RWPE2 (cell line): ENCODE measurements at regions not wholly inside any gene's neighbourhood (a gene's known extent, or its start where the extent isn't known, plus 50 kb on each side); places are given as distances from the start of the nearest gene placed in this dataset.

Experiments used
- ATAC-seq: fragments of 200-7000 bp; cut with Tn5 transposase; 3 replicates; pipeline ENCODE4 v1.9.1; 2021; ENCODE audit warnings: low read depth
- DNase-seq: peaks from one replicate; pipeline ENCODE4 v3.0.0-alpha.2; 2020; ENCODE audit warnings: low spot score
- H3K27ac ChIP-seq: fragments of 450-650 bp; 2 replicates; pipeline ENCODE4 v1.5.1; 2017; ENCODE audit warnings: mild to moderate bottlenecking; ENCODE audit not compliant: poor library complexity, severe bottlenecking
- H3K27me3 ChIP-seq: fragments of 250-450 bp; sonication (Bioruptor Pico); 2 replicates; pipeline ENCODE4 v1.5.1; 2021; ENCODE audit warnings: mild to moderate bottlenecking, moderate library complexity; ENCODE audit not compliant: insufficient read depth, poor library complexity, severe bottlenecking
- H3K36me3 ChIP-seq: fragments of 250-450 bp; sonication (Bioruptor Pico); 2 replicates; pipeline ENCODE4 v1.5.1; 2020; ENCODE audit warnings: low read depth, mild to moderate bottlenecking, moderate library complexity
- H3K4me1 ChIP-seq: fragments of 250-450 bp; sonication (Bioruptor Pico); 2 replicates; pipeline ENCODE4 v1.5.1; 2021; ENCODE audit warnings: mild to moderate bottlenecking, moderate library complexity; ENCODE audit not compliant: insufficient read depth, poor library complexity, severe bottlenecking
- H3K4me3 ChIP-seq: fragments of 250-450 bp; sonication (Bioruptor Pico); 2 replicates; pipeline ENCODE4 v1.5.1; 2021; ENCODE audit warnings: mild to moderate bottlenecking, moderate library complexity; ENCODE audit not compliant: severe bottlenecking
- H3K9me3 ChIP-seq: fragments of 250-450 bp; sonication (Bioruptor Pico); 2 replicates; pipeline ENCODE4 v1.5.1; 2021; ENCODE audit warnings: mild to moderate bottlenecking, moderate library complexity; ENCODE audit not compliant: severe bottlenecking
- CTCF ChIP-seq: fragments of 450-650 bp; IDR thresholded peaks from one replicate; pipeline ENCODE4 v1.5.1; 2017; ENCODE audit warnings: mild to moderate bottlenecking, moderate library complexity; ENCODE audit not compliant: poor library complexity, severe bottlenecking

- ATAC-seq (no peak), DNase-seq (no peak)
- Histone ChIP-seq H3K27ac (no peak overlapping the region), H3K4me1 (no peaks in the 10 kb centered on the region), H3K36me3 (no peaks in the 10 kb centered on the region), H3K4me3 (no peak overlapping the region), H3K27me3 (no peaks in the 10 kb centered on the region), H3K9me3 (no peaks in the 10 kb centered on the region)
- TF ChIP-seq CTCF = no peak
These were observed 262.1 kb upstream of the FMN2 start for GRCh38 chr1:239829535-239829934.

GRCh38 chr1:239831577-239832355 is 259.9 kb upstream of the FMN2 start:
- H3K4me1 ChIP-seq = no peaks in the 10 kb centered on the region
- no peak overlapping the region for H3K4me3 ChIP-seq
- no peaks in the 10 kb centered on the region for H3K36me3 ChIP-seq
- DNase-seq (no peak), ATAC-seq (no peak)
- no peaks in the 10 kb centered on the region for H3K27me3 ChIP-seq
- no peak overlapping the region for H3K27ac ChIP-seq
- TF ChIP-seq CTCF = no peak
- H3K9me3 ChIP-seq = no peaks in the 10 kb centered on the region

- Histone ChIP-seq H3K27ac (no peak overlapping the region), H3K4me1 (no peaks in the 10 kb centered on the region), H3K27me3 (no peaks in the 10 kb centered on the region), H3K9me3 (no peaks in the 10 kb centered on the region), H3K4me3 (no peak overlapping the region), H3K36me3 (no peaks in the 10 kb centered on the region)
- DNase-seq (no peak), ATAC-seq (no peak)
- TF ChIP-seq CTCF = no peak
These were observed 258.0 kb upstream of the FMN2 start for GRCh38 chr1:239833723-239834122.

GRCh38 chr1:239835946-239836440 is 255.7 kb upstream of the FMN2 start:
- no peak overlapping the region for H3K27ac ChIP-seq
- no peaks in the 10 kb centered on the region for H3K27me3 ChIP-seq
- TF ChIP-seq CTCF = no peak
- DNase-seq (no peak), ATAC-seq (no peak)
- H3K4me1 ChIP-seq = no peaks in the 10 kb centered on the region
- no peaks in the 10 kb centered on the region for H3K9me3 ChIP-seq
- H3K4me3 ChIP-seq = no peak overlapping the region
- no peaks in the 10 kb centered on the region for H3K36me3 ChIP-seq

- DNase-seq (no peak), ATAC-seq (no peak)
- Histone ChIP-seq H3K4me3 (no peak overlapping the region), H3K27ac (no peak overlapping the region), H3K4me1 (no peaks in the 10 kb centered on the region), H3K9me3 (no peaks in the 10 kb centered on the region), H3K36me3 (no peaks in the 10 kb centered on the region), H3K27me3 (no peaks in the 10 kb centered on the region)
- no peak for TF ChIP-seq CTCF
These were observed 251.3 kb upstream of the FMN2 start for GRCh38 chr1:239840336-239840735.
